ENCODE measurements at regions not wholly inside any gene's neighbourhood (a gene's known extent, or its start where the extent isn't known, plus 50 kb on each side); places are given as distances from the start of the nearest gene placed in this dataset.

- TF ChIP-seq EZH2 (IDR thresholded peaks at IDR 0.05) (no peak), POLR2AphosphoS5 (IDR thresholded peaks at IDR 0.05; ENCODE audit: borderline replicate concordance, low read depth, low read length) (no peak)
Measured at GRCh38 chr17:70295731-70296130, 126.4 kb downstream of the KCNJ2 start.
